B cell (primary cell): ENCODE measurements at regions not wholly inside any gene's neighbourhood (a gene's known extent, or its start where the extent isn't known, plus 50 kb on each side); places are given as distances from the start of the nearest gene placed in this dataset.
"Not testable (repeated sequence)": the region's sequence is repeated elsewhere in the genome, so short reads cannot be mapped to it uniquely, and the experiment has no call there.

Experiments used
- ATAC-seq: fragments of 200-7000 bp; cut with Tn5 transposase; one replicate; pipeline ENCODE4 v1.10.0; 2021; ENCODE audit warnings: low read depth, mild to moderate bottlenecking, moderate number of reproducible peaks, moderate library complexity
- CTCF ChIA-PET: fragments of 350-600 bp; sonication (Branson Sonifier 250); formaldehyde crosslinking; loops from one replicate; lab custom pipeline; 2021; ENCODE audit warnings: antibody characterized with exemption, inconsistent platforms; lab: Charles Lee
- POLR2A ChIA-PET: fragments of 350-600 bp; sonication (Branson Sonifier 250); formaldehyde crosslinking; loops from one replicate; lab custom pipeline; 2021; ENCODE audit warnings: antibody characterized with exemption; lab: Charles Lee
- DNase-seq: peaks from one replicate; pipeline ENCODE4 v3.0.0; 2013
- H2AFZ ChIP-seq: 2 replicates; pipeline ENCODE4 v1.6.1; 2012; ENCODE audit warnings: mild to moderate bottlenecking, low read depth, low read length; ENCODE audit not compliant: insufficient read depth, poor library complexity, severe bottlenecking
- H3K27ac ChIP-seq, 2 donors: 1 replicate in 1 of 2; 2 replicates in 1 of 2; pipeline ENCODE4 v1.5.1; 2012 to 2013; ENCODE audit warnings: low read length in 2 of 2, mild to moderate bottlenecking in 2 of 2, moderate library complexity in 1 of 2
- H3K27me3 ChIP-seq, 4 experiments: fragments of 200-600 bp in 1 of 4; sonication (generic) in 1 of 4; replicated peaks in 1 of 4; 1 replicate in 2 of 4; 2 replicates in 2 of 4; pipeline versions ENCODE4 v1.6.1 to v1.7.0; 2013 to 2016; ENCODE audit warnings: low read length in 3 of 4, mild to moderate bottlenecking in 2 of 4, mixed read lengths in 1 of 4, moderate library complexity in 1 of 4; ENCODE audit not compliant: insufficient read depth in 4 of 4, control insufficient read depth in 3 of 4; ENCODE audit errors: control extremely low read depth in 1 of 4
- H3K36me3 ChIP-seq, 2 experiments: replicated peaks in 1 of 2; 1 replicate in 1 of 2; 2 replicates in 1 of 2; pipeline versions ENCODE4 v1.6.1 to v1.7.1; 2013; ENCODE audit warnings: low read length in 1 of 2; ENCODE audit not compliant: insufficient read depth in 2 of 2, control insufficient read depth in 1 of 2; ENCODE audit errors: control extremely low read depth in 1 of 2, extremely low read depth in 1 of 2
- H3K4me1 ChIP-seq, 2 donors: fragments of 200-600 bp in 1 of 2; sonication (generic) in 1 of 2; 1 replicate in 1 of 2; 2 replicates in 1 of 2; pipeline versions ENCODE4 v1.5.1 to v1.6.1; 2013 to 2017; ENCODE audit warnings: low read length in 2 of 2; ENCODE audit not compliant: control insufficient read depth in 2 of 2, insufficient read depth in 2 of 2
- H3K4me2 ChIP-seq: replicated peaks from 2 replicates; pipeline ENCODE3; 2012; ENCODE audit warnings: mild to moderate bottlenecking, low read depth, low read length; ENCODE audit not compliant: poor library complexity, severe bottlenecking
- H3K4me3 ChIP-seq, 5 experiments: fragments of 200-600 bp in 1 of 5; sonication (generic) in 1 of 5; 1 replicate in 3 of 5; 2 replicates in 2 of 5; pipeline versions ENCODE4 v1.5.1 to v1.7.0; 2011 to 2016; ENCODE audit warnings: low read length in 4 of 5, mild to moderate bottlenecking in 4 of 5, low read depth in 2 of 5, control low read depth in 1 of 5, moderate library complexity in 1 of 5; ENCODE audit not compliant: insufficient read depth in 1 of 5; ENCODE audit errors: control extremely low read depth in 1 of 5, extremely low read depth in 1 of 5
- H3K79me2 ChIP-seq: fragments of 200-600 bp; sonication (generic); one replicate; pipeline ENCODE4 v1.6.0; 2016; ENCODE audit warnings: low read length; ENCODE audit not compliant: control insufficient read depth, insufficient read depth
- H3K9ac ChIP-seq: fragments of 200-600 bp; sonication (generic); 2 replicates; pipeline ENCODE4 v1.6.1; 2017; ENCODE audit warnings: mild to moderate bottlenecking, low read length, moderate library complexity
- H3K9me3 ChIP-seq, 3 donors: one replicate each; pipeline versions ENCODE4 v1.6.1 to v1.7.1; 2013; ENCODE audit warnings: low read length in 2 of 3; ENCODE audit not compliant: control insufficient read depth in 2 of 3, insufficient read depth in 1 of 3; ENCODE audit errors: control extremely low read depth in 1 of 3
- H4K20me1 ChIP-seq: 2 replicates; pipeline ENCODE4 v1.6.0; 2012; ENCODE audit warnings: mild to moderate bottlenecking, low read length; ENCODE audit not compliant: insufficient read depth, control insufficient read depth, poor library complexity, severe bottlenecking
- H3K27ac Mint-ChIP-seq: one replicate; pipeline ENCODE4 v1.8.0; 2021; ENCODE audit warnings: mixed read lengths
- H3K27me3 Mint-ChIP-seq: one replicate; pipeline ENCODE4 v1.8.0; 2021; ENCODE audit warnings: mixed read lengths
- H3K4me1 Mint-ChIP-seq: one replicate; pipeline ENCODE4 v1.8.0; 2021; ENCODE audit warnings: mixed read lengths
- H3K4me3 Mint-ChIP-seq: one replicate; pipeline ENCODE4 v1.8.0; 2021; ENCODE audit warnings: mixed read lengths
- H3K9me3 Mint-ChIP-seq: one replicate; pipeline ENCODE4 v1.8.0; 2022; ENCODE audit warnings: mixed read lengths; ENCODE audit not compliant: insufficient read depth
- CTCF ChIP-seq: fragments of 200-600 bp; IDR thresholded peaks from one replicate; pipeline ENCODE4 v1.8.0; 2022; ENCODE audit warnings: antibody characterized with exemption, mild to moderate bottlenecking
- EZH2 ChIP-seq: IDR thresholded peaks from 2 replicates; pipeline ENCODE4 v1.6.1; 2012; ENCODE audit warnings: borderline replicate concordance, low read depth, mild to moderate bottlenecking, moderate library complexity, low read length; ENCODE audit not compliant: insufficient read depth, poor library complexity, severe bottlenecking
- WGBS: methylation state at CpG from one replicate; pipeline ENCODE4 v1.1.5; 2013; ENCODE audit warnings: missing lambda C conversion rate; ENCODE audit not compliant: insufficient coverage; 5-methylcytosine and 5-hydroxymethylcytosine counted together
- intact Hi-C: fragments of 100-400 bp; cut with micrococcal nuclease; formaldehyde crosslinking; loops from one replicate; pipeline ENCODE4 v1.10.0; 2022

- Histone ChIP-seq H3K4me2 (no peak overlapping the region), H3K36me3 (no peaks in the 10 kb centered on the region), H3K4me3 (no peak overlapping the region), H4K20me1 (no peaks in the 10 kb centered on the region), H3K27me3 (no peaks in the 10 kb centered on the region), H2AFZ (no peak overlapping the region), H3K9ac (no peak overlapping the region), H3K4me1 (no peaks in the 10 kb centered on the region), H3K79me2 (no peaks in the 10 kb centered on the region), H3K27ac (no peak overlapping the region), H3K9me3 (peaks cover 0 to 2% (median 0%) of the 10 kb centered on the region in 3 donors)
- Mint-ChIP-seq H3K4me1 (no peaks in the 10 kb centered on the region), H3K9me3 (peaks cover 3% of the 10 kb centered on the region), H3K4me3 (no peak overlapping the region), H3K27ac (no peak overlapping the region), H3K27me3 (no peaks in the 10 kb centered on the region)
- intact Hi-C loops, result no loop called here
- POLR2A ChIA-PET, result no interaction called here
- ATAC-seq, result no peak
- TF ChIP-seq CTCF, result no peak
- TF ChIP-seq EZH2, result no peak
- no CpG with 5 or more reads among the region's 1 CpG for WGBS
- DNase-seq, result no peak
- CTCF ChIA-PET, result no interaction called here
Observed at GRCh38 chr3:161941891-161942290, 445.3 kb downstream of the OTOL1 start.

GRCh38 chr3:161943801-161944345 lies 447.3 kb downstream of the OTOL1 start:
- DNase-seq, H3K36me3 ChIP-seq, H3K4me1 ChIP-seq, H3K9me3 Mint-ChIP-seq, POLR2A ChIA-PET, H3K4me1 Mint-ChIP-seq, H3K27ac ChIP-seq, H4K20me1 ChIP-seq, H3K4me2 ChIP-seq, H3K79me2 ChIP-seq, H3K27me3 ChIP-seq, H3K9ac ChIP-seq, ATAC-seq, H2AFZ ChIP-seq, H3K4me3 ChIP-seq, H3K27me3 Mint-ChIP-seq, H3K9me3 ChIP-seq, intact Hi-C loops, H3K4me3 Mint-ChIP-seq, CTCF ChIA-PET, H3K27ac Mint-ChIP-seq: not testable (repeated sequence)
- 100% methylated on average over 6 of the region's 12 CpGs for WGBS
